Activated gamma-delta T cell treated with Interleukin-2 at 50 U/mL for 16 hours (primary cell): ENCODE measurements at regions not wholly inside any gene's neighbourhood (a gene's known extent, or its start where the extent isn't known, plus 50 kb on each side); places are given as distances from the start of the nearest gene placed in this dataset.

ENCODE experiments used
- DNase-seq: peaks from one replicate; pipeline ENCODE4 v3.0.0-alpha.2; 2020

DNA sequence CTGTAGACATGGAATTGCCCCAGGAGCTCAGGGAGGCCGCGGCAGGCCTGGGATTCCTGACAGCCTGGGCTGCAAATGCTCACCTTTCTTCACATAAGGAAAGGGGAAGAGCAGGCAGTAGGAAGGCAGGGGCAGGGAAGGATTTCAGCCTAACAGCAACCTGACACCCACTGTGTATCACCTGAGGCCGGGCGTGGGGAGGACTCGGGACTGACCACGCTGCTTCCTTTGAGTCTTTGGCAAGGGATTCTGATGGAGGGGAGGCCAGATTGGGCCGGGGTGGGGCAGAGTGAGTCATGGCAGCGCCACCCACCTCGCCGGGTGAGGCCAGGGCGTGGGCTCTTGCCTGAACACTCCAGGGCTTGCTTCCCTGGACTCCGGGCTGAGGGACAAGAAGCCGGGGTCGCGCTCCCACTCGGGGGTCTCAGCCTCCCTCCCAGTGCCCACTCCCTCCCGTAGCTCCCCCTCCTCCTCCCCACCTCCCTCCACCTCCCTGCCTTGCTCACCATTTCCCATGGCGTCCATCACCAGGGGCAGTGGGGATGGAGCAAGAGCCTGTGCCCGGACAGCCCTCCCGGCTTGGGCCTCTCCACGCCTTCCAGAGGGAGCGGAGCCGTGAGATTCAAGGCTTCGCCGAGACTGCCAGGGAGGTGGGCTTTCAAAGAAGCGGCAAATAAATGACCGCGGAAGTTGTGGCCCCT is 247.9 kb upstream of the RTL1 start:
- DNase-seq = no peak

DNA sequence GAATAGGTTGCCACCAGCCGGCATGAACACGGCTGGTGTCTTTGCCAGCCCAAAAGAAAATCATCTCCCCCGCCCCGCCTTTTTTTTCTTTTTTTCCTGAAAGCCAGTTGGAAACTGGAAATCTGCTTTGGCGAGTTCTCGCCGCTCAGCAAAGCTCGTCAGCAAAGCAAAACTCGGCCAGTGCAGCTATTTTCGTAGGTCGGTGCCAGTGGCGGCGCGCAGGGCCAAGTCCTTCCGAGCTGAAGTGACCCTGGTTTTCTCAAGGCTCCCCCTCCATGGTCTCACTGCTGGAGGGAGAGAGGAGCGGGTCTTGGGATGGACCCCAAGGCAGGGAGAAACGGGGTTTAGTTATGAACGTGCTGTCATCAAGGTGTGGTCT is 248.4 kb upstream of the RTL1 start:
- no peak for DNase-seq

DNA sequence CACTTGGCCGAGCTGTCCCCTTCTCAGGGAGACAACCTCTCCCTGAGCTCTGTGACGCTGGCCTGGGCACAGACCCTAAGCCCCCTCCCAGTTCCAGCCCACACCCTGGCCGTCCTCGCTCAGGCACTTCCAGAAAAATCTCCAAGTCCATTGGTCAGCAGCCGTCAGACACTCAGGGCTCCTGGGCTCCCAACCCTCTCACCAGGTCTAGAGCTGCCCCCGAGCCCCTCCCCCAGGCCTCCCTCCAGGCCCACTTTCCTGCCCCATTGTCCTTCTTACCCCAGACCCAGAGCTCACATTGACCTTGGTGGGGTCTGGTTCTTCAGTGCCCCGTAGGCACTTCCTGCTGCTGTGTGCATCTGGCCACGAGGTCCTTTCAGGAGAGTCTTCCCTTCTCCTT is 249.3 kb upstream of the RTL1 start:
- DNase-seq = no peak

DNA sequence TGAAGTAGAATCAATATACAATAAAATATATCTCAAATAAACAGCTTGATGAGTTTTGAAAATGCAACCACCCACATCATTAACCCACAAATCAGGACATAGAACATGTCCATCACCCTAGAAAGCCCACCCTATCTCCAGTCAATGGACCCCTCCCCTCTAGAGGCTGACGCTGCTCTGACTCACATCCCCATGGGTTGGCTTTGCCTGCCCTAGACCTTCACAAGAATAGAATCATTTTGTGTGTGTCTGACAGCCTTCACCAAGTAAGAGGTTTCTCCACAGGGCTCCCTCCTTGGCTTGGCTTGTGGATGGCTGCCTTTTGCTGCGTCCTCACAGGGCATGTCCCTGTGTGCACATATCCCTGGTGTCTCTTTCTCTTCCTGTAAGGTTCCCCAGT is 250.2 kb upstream of the RTL1 start:
- DNase-seq = no peak

DNA sequence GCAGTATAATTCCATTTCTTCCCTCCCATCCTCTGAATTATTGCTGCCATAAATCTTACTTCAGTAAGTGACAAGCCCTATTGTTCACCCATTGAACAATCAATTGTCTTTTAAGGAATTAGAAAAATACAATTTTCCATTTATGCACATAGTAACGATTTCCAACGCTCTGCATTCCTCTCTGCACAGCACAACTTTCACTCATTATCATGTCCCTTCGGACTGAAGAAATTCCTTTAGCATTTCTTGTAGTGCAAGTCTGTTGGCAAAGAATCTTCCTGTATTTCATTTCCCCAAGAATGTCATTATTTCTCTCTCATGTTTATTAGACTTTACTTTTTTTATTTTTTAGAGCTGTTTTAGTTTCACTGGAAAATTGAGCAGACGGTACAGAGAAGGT is 252.1 kb upstream of the RTL1 start:
- DNase-seq = no peak

DNA sequence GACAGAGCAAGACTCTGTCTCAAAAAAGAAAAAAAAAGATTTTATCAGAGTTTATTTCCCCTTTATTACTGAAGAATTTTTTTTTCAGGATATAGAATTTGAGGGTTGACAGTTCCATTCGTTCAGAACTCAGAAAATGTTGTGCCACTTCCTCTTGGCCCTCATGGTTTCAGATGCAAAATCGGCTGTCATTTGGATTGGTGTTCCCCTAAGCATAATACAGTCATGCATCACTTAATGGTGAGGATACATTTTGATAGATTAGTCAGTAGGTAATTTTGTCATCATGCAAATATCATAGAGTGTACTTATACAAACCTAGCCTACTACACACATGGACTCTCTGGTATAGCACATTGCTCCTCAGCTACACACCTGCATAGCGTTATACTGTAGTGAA is 263.9 kb upstream of the RTL1 start:
- DNase-seq = no peak

GRCh38 chr14:101169267-101169666 is 265.7 kb upstream of the RTL1 start:
- no peak for DNase-seq

DNA sequence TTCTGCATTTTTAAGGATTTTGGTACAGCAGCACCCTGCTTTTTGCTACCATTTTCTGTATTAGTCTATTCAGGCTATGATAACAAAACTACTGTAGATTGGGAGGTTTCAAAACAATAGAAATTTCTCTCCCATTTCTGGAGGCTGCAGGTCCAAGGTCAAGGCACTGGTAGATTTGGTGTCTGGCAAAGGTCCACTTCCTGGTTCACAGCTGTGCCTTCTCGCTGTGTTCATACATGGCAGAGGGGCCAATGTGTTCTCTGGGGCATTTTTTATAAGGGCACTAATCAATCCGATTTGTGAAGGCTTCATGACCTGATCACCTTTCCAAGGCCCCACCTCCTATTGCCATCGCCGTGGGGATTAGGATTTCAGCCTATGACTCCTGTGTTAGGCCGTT is 268.1 kb upstream of the RTL1 start:
- no peak for DNase-seq

GRCh38 chr14:101173698-101174521 is 270.4 kb upstream of the RTL1 start:
- DNase-seq = no peak

DNA sequence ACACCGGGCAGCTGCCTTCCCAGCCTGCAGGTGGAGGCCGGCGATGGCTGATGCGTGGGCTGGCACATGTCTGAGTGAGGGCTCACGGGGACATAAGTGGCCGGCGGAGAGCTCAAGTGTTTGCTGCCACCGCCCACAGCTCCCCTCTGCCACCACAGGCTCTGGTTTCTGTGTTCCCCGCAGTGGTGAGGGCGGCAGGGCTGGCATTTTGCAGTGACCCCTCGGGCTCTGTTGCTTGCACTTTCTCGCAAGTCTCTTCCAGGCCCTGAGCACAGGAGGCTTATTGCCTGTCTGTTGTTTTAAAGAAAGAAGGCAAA is 271.0 kb upstream of the RTL1 start:
- DNase-seq = no peak

- DNase-seq = no peak
Observed at GRCh38 chr14:101174980-101175606, 271.6 kb upstream of the RTL1 start.

GRCh38 chr14:101175731-101176534 is 272.4 kb upstream of the RTL1 start:
- no peak for DNase-seq

GRCh38 chr14:101176535-101177205 is 273.1 kb upstream of the RTL1 start:
- no peak for DNase-seq

- no peak for DNase-seq
Observed at GRCh38 chr14:101177301-101177971, 273.9 kb upstream of the RTL1 start.

- no peak for DNase-seq
Observed at GRCh38 chr14:101178184-101179072, 274.9 kb upstream of the RTL1 start.

GRCh38 chr14:101179691-101180211 is 276.2 kb upstream of the RTL1 start:
- DNase-seq = no peak

- no peak for DNase-seq
Observed at GRCh38 chr14:101181446-101182313, 278.2 kb upstream of the RTL1 start.

DNA sequence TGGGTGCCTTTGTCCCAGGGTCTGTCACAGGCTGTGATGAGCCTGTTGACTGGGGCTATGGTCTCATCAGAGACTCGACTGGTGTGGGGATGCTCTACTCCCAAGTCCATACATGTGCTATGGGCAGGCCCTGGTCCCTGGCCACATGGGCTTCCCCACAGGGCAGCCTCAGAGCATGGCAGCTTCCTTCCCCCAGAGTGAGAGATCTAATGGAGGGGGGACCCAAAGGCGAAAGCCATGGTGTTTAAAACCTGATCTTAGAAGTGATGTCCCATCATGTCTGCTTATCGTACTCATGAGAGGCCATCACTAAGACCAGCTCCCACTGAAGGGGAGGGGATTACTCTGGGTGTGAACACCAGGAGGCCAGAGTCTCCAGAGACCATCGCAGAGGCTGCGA is 279.0 kb upstream of the RTL1 start:
- no peak for DNase-seq

DNA sequence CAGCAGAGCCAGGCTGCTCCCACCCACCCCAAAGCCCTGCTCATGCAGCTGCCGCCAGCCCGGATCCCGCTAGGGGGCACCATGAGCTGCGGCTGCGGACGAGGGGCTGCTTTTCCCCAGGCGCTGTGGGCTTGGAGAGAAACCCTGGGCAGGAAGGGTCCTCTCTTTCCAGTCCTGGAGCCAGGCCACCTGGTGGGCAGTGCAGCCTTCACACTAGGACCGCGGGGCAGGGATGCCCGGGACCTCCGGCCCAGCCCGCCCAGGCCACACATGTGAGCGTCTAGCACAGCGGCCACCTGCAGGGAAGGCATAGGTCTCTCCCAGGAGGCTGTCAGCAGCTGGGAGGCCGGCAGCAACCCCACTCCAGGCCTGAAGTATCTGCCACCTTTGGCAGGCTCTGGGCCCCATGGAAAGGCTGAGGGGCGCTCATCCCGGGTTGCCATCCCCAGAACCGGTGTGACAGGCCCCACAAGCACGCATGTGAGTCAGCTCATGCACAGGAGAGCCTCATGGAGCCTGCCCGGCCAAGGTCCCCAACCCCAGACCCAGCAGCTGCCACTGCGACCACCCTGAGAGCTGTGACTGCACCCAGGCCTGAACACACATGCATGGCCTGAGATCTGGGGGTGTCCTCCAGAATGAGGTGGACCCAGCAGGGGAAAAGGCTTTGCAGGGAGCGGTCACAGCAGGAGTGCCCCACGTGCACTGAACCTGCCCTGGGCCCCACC is 280.0 kb upstream of the RTL1 start:
- no peak for DNase-seq
